IPS-15b (cell line): ENCODE measurements at regions not wholly inside any gene's neighbourhood (a gene's known extent, or its start where the extent isn't known, plus 50 kb on each side); places are given as distances from the start of the nearest gene placed in this dataset.

Experiments used
- H3K27me3 ChIP-seq: one replicate; pipeline ENCODE4 v1.6.1; 2013; ENCODE audit warnings: low read length; ENCODE audit not compliant: control insufficient read depth, insufficient read depth
- H3K36me3 ChIP-seq: one replicate; pipeline ENCODE4 v1.6.1; 2013; ENCODE audit warnings: low read length; ENCODE audit not compliant: control insufficient read depth, insufficient read depth
- H3K4me1 ChIP-seq: one replicate; pipeline ENCODE4 v1.6.1; 2013; ENCODE audit warnings: mild to moderate bottlenecking, low read length; ENCODE audit not compliant: control insufficient read depth, insufficient read depth
- H3K4me3 ChIP-seq: one replicate; pipeline ENCODE4 v1.5.1; 2013; ENCODE audit warnings: low read depth, low read length
- H3K9ac ChIP-seq: one replicate; pipeline ENCODE4 v1.6.1; 2013; ENCODE audit warnings: low read depth, mild to moderate bottlenecking, low read length
- H3K9me3 ChIP-seq: one replicate; pipeline ENCODE4 v1.6.1; 2013; ENCODE audit warnings: mild to moderate bottlenecking, low read length; ENCODE audit not compliant: control insufficient read depth, insufficient read depth

DNA sequence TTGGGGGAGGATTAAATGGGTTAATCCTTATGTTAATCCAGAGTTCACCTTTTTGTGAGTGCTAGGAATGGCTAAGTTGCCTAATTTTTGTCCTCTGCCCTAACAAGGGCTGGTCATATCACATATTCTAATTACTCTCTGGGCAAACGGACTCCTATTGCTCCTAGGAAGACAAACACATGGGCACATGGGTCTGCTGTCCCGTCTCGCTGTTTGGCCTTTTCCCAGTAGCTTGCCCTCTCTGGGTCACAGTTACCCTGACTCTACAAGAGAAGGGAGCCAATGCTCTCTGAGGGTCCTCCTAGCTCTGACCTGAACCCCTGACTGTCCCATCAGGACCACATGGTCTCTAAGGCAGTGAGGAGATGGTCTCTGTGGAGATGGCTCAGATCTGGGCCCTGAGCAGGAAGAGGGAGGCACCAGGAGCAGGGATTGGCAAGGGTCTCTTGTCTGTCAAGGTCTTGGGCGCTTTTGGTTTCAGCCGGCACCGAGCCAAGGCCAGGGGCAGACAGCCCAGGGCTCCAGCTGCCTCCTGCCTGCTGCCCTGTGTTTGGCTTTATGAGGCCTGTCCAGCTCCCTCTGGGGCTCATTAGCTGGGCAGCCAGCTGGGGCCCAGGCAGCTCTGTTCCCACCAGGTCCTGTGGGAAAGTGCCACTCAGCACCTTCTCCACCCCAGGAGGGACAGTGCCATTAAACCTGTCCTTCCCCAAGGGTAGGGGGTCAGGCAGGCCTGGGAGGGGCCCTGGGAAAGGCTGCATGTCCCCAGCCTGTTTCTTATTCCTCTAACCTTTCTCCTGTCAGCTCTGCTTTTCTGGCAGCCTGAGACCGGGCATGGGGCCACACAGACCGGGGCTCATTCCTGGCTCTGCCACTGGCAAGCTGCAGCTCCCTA is 559.9 kb downstream of the MN1 start:
- Histone ChIP-seq H3K4me1 (no peaks in the 10 kb centered on the region), H3K4me3 (no peak overlapping the region), H3K36me3 (no peaks in the 10 kb centered on the region), H3K9ac (no peak overlapping the region), H3K9me3 (no peaks in the 10 kb centered on the region), H3K27me3 (no peaks in the 10 kb centered on the region)

DNA sequence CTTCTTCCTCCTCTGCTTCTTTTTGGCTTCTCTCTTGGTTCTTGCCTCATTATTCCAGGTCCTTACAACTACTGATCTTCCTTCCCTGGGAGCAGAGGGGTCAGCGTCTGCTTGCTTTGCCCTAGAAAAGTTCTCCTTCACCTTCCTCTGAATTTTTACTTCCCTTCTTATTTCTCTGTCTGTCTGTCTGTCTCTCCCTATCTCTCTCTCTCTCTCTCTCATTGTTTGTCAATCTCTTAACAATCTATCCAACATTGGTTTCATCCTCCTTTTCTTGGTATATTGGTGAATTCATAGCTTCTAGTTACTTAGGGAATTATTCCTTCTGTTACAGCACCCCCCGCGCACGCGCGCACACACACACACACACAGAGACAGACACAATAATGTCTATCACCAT is 559.1 kb downstream of the MN1 start:
- Histone ChIP-seq H3K36me3 (no peaks in the 10 kb centered on the region), H3K9ac (no peak overlapping the region), H3K27me3 (no peaks in the 10 kb centered on the region), H3K9me3 (no peaks in the 10 kb centered on the region), H3K4me3 (no peak overlapping the region), H3K4me1 (no peaks in the 10 kb centered on the region)

DNA sequence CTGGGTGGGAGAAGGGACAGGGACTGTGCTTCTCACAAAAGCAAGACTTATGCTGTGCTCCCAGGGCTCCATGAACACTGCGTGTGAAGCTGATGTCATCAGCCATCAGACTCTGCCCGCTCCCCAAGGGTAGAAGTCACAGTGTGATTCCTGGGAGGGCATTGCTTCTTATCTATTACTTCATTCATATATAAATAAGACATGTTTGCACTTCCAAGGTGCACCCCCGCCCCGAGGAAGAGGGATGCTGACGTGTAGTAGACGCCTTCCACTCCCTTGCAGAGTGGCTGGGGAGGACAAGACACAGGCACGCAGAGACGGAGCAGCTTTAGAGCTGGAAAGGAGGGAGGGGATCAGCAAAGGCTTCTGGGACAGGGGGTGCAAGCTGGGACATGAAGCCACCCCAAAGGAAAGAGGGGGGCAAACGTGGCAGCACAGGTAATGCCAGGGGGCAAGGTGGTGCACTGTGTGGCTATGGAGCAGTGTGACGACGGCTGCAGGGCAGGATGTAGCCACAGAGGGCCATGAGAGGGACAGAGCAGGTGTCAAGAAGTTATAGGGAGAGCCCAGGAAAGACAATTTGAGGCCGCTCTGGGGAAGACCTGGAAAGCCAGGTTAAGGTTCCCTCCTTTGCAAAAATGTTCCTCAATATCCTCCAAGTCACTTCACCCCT is 558.5 kb downstream of the MN1 start:
- no peaks in the 10 kb centered on the region for H3K9me3 ChIP-seq
- H3K27me3 ChIP-seq: no peaks in the 10 kb centered on the region
- no peak overlapping the region for H3K4me3 ChIP-seq
- H3K4me1 ChIP-seq: no peaks in the 10 kb centered on the region
- no peaks in the 10 kb centered on the region for H3K36me3 ChIP-seq
- H3K9ac ChIP-seq: no peak overlapping the region

DNA sequence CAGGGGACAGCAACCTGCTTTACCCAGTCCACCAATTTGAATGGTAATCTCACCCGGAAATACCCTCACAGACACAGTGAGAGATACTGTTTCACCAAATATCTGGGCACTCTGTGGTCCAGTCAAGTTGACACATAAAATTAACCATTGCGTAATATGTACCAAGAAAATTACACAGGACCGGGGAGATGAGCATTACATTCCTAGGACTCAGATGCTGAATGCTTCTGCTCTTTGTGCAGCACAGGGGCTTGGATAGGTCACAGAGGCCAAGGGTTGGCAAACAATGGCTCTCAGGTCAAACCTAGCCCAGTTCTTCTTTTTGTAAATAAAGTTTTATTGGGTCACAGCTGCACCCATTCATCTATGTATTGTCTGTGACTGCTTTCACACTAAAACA is 557.2 kb downstream of the MN1 start:
- no peak overlapping the region for H3K4me3 ChIP-seq
- no peaks in the 10 kb centered on the region for H3K27me3 ChIP-seq
- no peaks in the 10 kb centered on the region for H3K4me1 ChIP-seq
- no peaks in the 10 kb centered on the region for H3K36me3 ChIP-seq
- H3K9ac ChIP-seq: no peak overlapping the region
- no peaks in the 10 kb centered on the region for H3K9me3 ChIP-seq

DNA sequence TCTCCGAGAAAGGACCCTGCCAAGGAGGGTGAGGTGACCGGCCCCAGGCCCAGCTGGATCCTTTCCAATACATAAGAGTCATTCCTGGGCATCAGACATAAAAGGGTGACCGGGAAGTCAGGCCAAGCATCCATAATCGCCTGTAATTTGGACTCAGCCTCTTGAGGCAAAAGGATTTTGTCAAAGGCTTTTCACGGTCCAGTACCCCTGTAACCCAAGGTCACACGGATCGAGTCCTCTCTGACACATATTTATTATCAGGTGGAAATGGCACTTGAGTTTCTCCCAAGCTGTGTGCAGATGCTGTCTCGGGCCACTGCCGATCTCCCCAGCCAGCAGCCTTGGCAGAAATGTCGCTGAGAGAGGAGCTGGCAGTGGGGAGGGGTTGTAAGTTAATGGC is 556.5 kb downstream of the MN1 start:
- no peak overlapping the region for H3K4me3 ChIP-seq
- no peaks in the 10 kb centered on the region for H3K27me3 ChIP-seq

DNA sequence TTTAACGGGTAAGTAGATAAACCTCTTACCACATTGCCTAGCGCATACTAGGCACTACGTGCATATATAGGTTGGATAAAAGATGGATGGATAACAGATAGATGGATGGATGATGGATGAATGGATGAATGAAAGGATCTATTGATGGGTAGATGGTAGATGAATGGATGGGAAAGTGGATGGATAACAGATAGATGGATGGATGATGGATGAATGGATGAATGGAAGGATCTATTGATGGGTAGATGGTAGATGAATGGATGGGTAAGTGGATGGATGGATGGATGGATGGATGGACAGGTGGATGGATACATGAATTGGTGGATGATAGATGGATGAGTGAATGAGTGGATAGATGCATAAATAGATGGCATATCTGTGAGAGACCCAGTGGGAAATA is 555.0 kb downstream of the MN1 start:
- Histone ChIP-seq H3K36me3 (no peaks in the 10 kb centered on the region), H3K27me3 (no peaks in the 10 kb centered on the region), H3K9ac (no peak overlapping the region), H3K4me3 (no peak overlapping the region), H3K9me3 (no peaks in the 10 kb centered on the region), H3K4me1 (no peaks in the 10 kb centered on the region)

More for the DNA sequence above, 556.5 kb downstream of the MN1 start:
- Histone ChIP-seq H3K4me1 (no peaks in the 10 kb centered on the region), H3K9me3 (no peaks in the 10 kb centered on the region), H3K36me3 (no peaks in the 10 kb centered on the region), H3K9ac (no peak overlapping the region)

DNA sequence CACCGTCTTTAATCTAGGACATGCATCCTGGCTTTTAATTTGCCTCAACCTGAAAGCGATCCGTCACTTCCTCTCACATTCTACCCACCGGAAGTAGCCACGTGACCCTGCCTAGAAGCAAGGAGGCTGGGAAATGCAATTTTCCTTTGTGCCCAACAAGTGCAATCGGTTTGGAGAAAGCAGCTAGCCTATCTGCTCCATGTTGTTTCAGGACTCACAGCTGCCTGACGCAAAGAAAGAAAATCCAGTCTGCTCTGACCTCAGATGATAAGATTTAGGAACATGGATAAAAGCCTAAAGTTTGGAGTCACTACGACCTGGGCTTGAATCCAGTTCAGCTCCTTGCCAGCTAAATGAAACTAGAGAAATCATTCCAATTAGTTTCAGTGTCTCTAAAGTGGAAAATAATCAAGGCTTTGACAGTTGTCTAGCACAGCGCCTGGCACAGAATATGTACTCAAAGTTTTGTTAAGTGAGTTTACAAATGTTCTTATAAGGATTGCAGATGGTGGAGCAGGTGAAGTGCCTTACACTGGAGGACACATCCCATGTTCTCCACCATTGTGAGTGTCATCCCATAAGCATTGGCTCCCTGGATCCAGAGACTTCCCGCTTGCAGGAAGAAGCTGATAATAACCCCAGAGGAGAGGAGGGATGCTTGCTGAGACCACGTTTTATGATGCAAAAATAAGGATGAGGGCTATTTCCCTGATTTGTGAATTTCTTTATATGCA is 553.7 kb downstream of the MN1 start:
- Histone ChIP-seq H3K36me3 (no peaks in the 10 kb centered on the region), H3K4me3 (no peak overlapping the region), H3K27me3 (no peaks in the 10 kb centered on the region), H3K4me1 (no peaks in the 10 kb centered on the region), H3K9ac (no peak overlapping the region), H3K9me3 (no peaks in the 10 kb centered on the region)

DNA sequence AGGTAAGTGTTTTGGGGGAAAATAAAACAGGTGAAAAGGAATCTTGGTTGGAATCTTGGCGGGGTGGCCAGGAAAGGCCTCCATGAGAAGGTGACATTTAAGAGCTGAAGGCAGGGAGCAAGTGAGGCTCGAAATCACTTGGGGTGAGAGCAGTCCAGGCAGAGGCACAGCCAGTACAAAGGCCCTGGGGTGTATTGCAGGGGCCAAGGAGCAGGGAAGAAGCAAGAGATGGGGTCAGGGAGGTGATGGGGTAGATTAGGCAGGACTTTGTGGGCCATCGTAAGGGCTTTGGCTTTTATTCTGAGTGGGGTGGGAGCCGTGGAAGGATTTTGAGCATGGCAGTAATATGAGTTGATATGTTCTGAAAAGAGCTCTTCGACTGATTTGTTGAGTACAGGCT is 551.1 kb downstream of the MN1 start:
- no peaks in the 10 kb centered on the region for H3K36me3 ChIP-seq
- H3K4me3 ChIP-seq: no peak overlapping the region
- H3K9me3 ChIP-seq: no peaks in the 10 kb centered on the region
- no peaks in the 10 kb centered on the region for H3K27me3 ChIP-seq
- no peak overlapping the region for H3K9ac ChIP-seq
- no peaks in the 10 kb centered on the region for H3K4me1 ChIP-seq

DNA sequence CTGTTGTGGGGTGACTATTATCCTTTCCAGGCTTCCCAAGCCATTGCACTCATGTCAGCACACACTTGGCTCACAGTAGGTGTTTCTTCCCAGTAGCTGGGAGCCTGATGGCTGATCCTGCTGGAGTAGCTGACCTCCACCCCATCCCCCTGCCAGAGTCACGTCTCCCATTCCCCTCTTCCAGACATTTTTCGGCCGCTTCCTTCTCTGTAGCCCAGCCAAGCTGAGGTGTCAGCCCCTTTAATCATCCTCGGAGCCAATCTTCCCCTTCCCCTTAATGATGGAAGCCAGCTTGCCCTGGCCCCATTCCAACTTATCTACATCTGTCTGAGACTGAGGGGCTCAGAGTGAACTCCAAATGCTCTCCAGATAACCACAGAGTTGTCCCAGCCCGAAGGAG is 550.7 kb downstream of the MN1 start:
- H3K27me3 ChIP-seq: no peaks in the 10 kb centered on the region
- no peak overlapping the region for H3K9ac ChIP-seq
- no peaks in the 10 kb centered on the region for H3K4me1 ChIP-seq
- no peaks in the 10 kb centered on the region for H3K36me3 ChIP-seq
- no peak overlapping the region for H3K4me3 ChIP-seq
- H3K9me3 ChIP-seq: no peaks in the 10 kb centered on the region

DNA sequence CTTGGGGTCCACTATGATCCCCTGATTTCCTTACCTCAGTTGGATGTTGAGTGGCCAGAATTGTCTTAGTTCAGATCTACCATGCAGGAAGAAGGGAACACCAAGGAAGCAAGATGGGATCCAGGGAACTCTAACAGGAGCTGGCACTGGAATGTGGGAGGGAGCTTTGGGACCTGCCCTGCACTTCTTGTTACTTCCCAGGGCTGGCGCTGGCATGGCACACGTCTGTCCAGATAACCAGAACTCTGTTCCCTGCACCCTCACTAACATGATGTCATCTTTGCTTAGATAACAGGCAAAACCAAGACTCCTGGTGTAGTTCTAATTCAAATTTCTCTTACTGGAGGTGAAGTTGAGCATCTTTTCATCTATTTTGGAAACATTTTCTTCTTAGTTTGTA is 550.0 kb downstream of the MN1 start:
- no peaks in the 10 kb centered on the region for H3K4me1 ChIP-seq
- H3K9ac ChIP-seq: no peak overlapping the region
- H3K9me3 ChIP-seq: no peaks in the 10 kb centered on the region
- H3K4me3 ChIP-seq: no peak overlapping the region
- no peaks in the 10 kb centered on the region for H3K36me3 ChIP-seq
- H3K27me3 ChIP-seq: no peaks in the 10 kb centered on the region

DNA sequence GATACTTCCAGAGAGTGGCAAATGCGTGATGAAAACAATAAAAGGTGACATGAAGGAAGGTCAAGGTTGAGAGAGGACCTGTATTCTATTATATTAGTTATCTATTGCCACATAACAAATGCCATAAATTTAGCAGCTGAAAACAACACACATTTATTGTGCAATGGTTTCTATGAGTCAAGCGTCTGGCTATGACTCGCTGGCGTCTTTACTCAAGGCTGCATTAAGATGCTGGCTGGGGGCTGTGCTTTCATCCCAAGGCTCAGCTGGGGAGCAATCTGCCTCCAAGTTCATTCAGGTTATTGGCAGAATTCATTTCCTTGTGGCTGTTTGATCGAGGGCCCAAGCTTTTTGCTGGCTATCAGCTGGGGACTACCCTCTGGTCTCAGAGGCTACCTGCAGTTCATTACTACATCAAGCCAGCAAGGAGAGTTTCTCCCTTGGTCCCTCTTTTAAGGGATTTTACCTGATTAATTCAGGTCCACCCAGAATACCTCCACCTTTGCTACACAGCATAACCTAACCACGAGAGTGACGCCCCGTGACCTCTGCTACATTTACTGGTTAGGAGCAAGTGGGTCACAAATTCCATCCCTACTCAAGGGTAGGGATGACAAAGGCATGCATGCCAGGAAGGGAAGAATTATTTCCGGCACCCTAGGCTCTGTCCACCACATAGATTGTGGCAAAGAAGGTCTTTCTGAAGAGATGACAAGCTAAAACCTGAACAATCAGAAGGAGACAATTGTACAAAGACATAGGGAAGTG is 549.1 kb downstream of the MN1 start:
- Histone ChIP-seq H3K36me3 (no peaks in the 10 kb centered on the region), H3K9me3 (no peaks in the 10 kb centered on the region), H3K9ac (no peak overlapping the region), H3K27me3 (no peaks in the 10 kb centered on the region), H3K4me1 (no peaks in the 10 kb centered on the region), H3K4me3 (no peak overlapping the region)
